Activated B cell treated with CpG ODN at 0.5 μM for 24 hours (primary cell): ENCODE measurements at regions not wholly inside any gene's neighbourhood (a gene's known extent, or its start where the extent isn't known, plus 50 kb on each side); places are given as distances from the start of the nearest gene placed in this dataset.
"Not testable (repeated sequence)": the region's sequence is repeated elsewhere in the genome, so short reads cannot be mapped to it uniquely, and the experiment has no call there.

Experiments used
- ATAC-seq: fragments of 200-7000 bp; cut with Tn5 transposase; one replicate; pipeline ENCODE4 v1.10.0; 2021; ENCODE audit warnings: low read depth, mild to moderate bottlenecking, moderate library complexity
- CTCF ChIA-PET: fragments of 350-600 bp; sonication (Branson Sonifier 250); formaldehyde crosslinking; loops from one replicate; lab custom pipeline; 2021; ENCODE audit warnings: antibody characterized with exemption; lab: Charles Lee
- POLR2A ChIA-PET: fragments of 350-600 bp; sonication (Branson Sonifier 250); formaldehyde crosslinking; loops from one replicate; lab custom pipeline; 2021; ENCODE audit warnings: antibody characterized with exemption; lab: Charles Lee
- DNase-seq: peaks from one replicate; pipeline ENCODE4 v3.0.0; 2022
- H3K27ac Mint-ChIP-seq: one replicate; pipeline ENCODE4 v1.8.0; 2020; ENCODE audit warnings: mixed read lengths
- H3K27me3 Mint-ChIP-seq: one replicate; pipeline ENCODE4 v1.8.0; 2021; ENCODE audit warnings: mixed read lengths
- H3K36me3 Mint-ChIP-seq: one replicate; pipeline ENCODE4 v1.8.0; 2021; ENCODE audit warnings: low read depth, mixed read lengths
- H3K4me1 Mint-ChIP-seq: one replicate; pipeline ENCODE4 v1.8.0; 2021; ENCODE audit warnings: mixed read lengths
- H3K4me3 Mint-ChIP-seq: one replicate; pipeline ENCODE4 v1.8.0; 2020; ENCODE audit warnings: mild to moderate bottlenecking, mixed read lengths
- H3K9me3 Mint-ChIP-seq: one replicate; pipeline ENCODE4 v1.8.0; 2020; ENCODE audit warnings: mixed read lengths
- CTCF ChIP-seq: fragments of 200-600 bp; IDR thresholded peaks from one replicate; pipeline ENCODE4 v1.8.0; 2022; ENCODE audit warnings: antibody characterized with exemption, mild to moderate bottlenecking
- intact Hi-C: fragments of 100-400 bp; cut with micrococcal nuclease; formaldehyde crosslinking; loops from one replicate; pipeline ENCODE4 v1.15.1; 2024

- CTCF ChIA-PET: interaction anchor here (0.6 kb wide), 1 partner anchor 120 kb away, joined by 3 read pairs; no protein-coding TSS in a partner anchor
- H3K4me3 Mint-ChIP-seq: no peak overlapping the region
- no peaks in the 10 kb centered on the region for H3K27me3 Mint-ChIP-seq
These were observed 1077.1 kb downstream of the TYW1 start for GRCh38 chr7:68073701-68074100.

GRCh38 chr7:68074242-68074641, 1077.6 kb downstream of the TYW1 start:
- intact Hi-C loops: no loop called here
- H3K27ac Mint-ChIP-seq: no peak overlapping the region
- H3K27me3 Mint-ChIP-seq: no peaks in the 10 kb centered on the region
- no peaks in the 10 kb centered on the region for H3K36me3 Mint-ChIP-seq
- peaks cover 15% of the 10 kb centered on the region for H3K9me3 Mint-ChIP-seq
- ATAC-seq (no peak), DNase-seq (no peak)
- ChIA-PET POLR2A (no interaction called here), CTCF (interaction anchor here (0.6 kb wide), 1 partner anchor 120 kb away, joined by 3 read pairs; no protein-coding TSS in a partner anchor)
- H3K4me1 Mint-ChIP-seq: no peaks in the 10 kb centered on the region
- H3K4me3 Mint-ChIP-seq: no peak overlapping the region
- TF ChIP-seq CTCF: no peak

More at GRCh38 chr7:68073701-68074100, 1077.1 kb downstream of the TYW1 start:
- Mint-ChIP-seq H3K9me3 (peaks cover 15% of the 10 kb centered on the region), H3K36me3 (no peaks in the 10 kb centered on the region), H3K27ac (no peak overlapping the region), H3K4me1 (no peaks in the 10 kb centered on the region)
- no peak for ATAC-seq
- TF ChIP-seq CTCF: no peak
- POLR2A ChIA-PET: no interaction called here
- DNase-seq: no peak
- intact Hi-C loops: no loop called here

- no peak for ATAC-seq
- Mint-ChIP-seq H3K36me3 (no peaks in the 10 kb centered on the region), H3K27me3 (no peaks in the 10 kb centered on the region)
These were observed 1081.6 kb downstream of the TYW1 start for GRCh38 chr7:68078157-68078710.

GRCh38 chr7:68082066-68082960, 1085.7 kb downstream of the TYW1 start:
- H3K36me3 Mint-ChIP-seq, POLR2A ChIA-PET, H3K27ac Mint-ChIP-seq, H3K4me3 Mint-ChIP-seq, H3K27me3 Mint-ChIP-seq, H3K4me1 Mint-ChIP-seq, CTCF ChIA-PET, ATAC-seq, intact Hi-C loops, DNase-seq: not testable (repeated sequence)
- peaks cover 12% of the 10 kb centered on the region for H3K9me3 Mint-ChIP-seq

More at GRCh38 chr7:68078157-68078710, 1081.6 kb downstream of the TYW1 start:
- ChIA-PET POLR2A (no interaction called here), CTCF (no interaction called here)
- no peak for DNase-seq
- H3K27ac Mint-ChIP-seq: no peak overlapping the region
- H3K4me3 Mint-ChIP-seq: no peak overlapping the region
- H3K9me3 Mint-ChIP-seq: peaks cover 8% of the 10 kb centered on the region
- intact Hi-C loops: no loop called here
- no peak for TF ChIP-seq CTCF
- no peaks in the 10 kb centered on the region for H3K4me1 Mint-ChIP-seq

GRCh38 chr7:68082961-68083657, 1086.5 kb downstream of the TYW1 start:
- intact Hi-C loops, DNase-seq, H3K27ac Mint-ChIP-seq, POLR2A ChIA-PET, ATAC-seq, CTCF ChIA-PET, H3K27me3 Mint-ChIP-seq, H3K36me3 Mint-ChIP-seq, H3K4me1 Mint-ChIP-seq, H3K4me3 Mint-ChIP-seq: not testable (repeated sequence)
- H3K9me3 Mint-ChIP-seq: peaks cover 11% of the 10 kb centered on the region
